Body of pancreas (tissue), 4 donors: ENCODE measurements at regions not wholly inside any gene's neighbourhood (a gene's known extent, or its start where the extent isn't known, plus 50 kb on each side); places are given as distances from the start of the nearest gene placed in this dataset.

Experiments used
- CTCF ChIP-seq, 7 experiments: fragments of 450-650 bp in 4 of 7; fragments of 200-600 bp in 3 of 7; sonication (generic) in 3 of 7; IDR thresholded peaks; one replicate each; pipeline ENCODE4 v1.5.1; 2016 to 2019; ENCODE audit warnings: antibody characterized with exemption in 7 of 7
- POLR2A ChIP-seq, 3 donors: fragments of 450-650 bp; IDR thresholded peaks; one replicate each; pipeline ENCODE4 v1.6.1; 2016; ENCODE audit warnings: antibody characterized with exemption in 3 of 3, mild to moderate bottlenecking in 2 of 3

DNA sequence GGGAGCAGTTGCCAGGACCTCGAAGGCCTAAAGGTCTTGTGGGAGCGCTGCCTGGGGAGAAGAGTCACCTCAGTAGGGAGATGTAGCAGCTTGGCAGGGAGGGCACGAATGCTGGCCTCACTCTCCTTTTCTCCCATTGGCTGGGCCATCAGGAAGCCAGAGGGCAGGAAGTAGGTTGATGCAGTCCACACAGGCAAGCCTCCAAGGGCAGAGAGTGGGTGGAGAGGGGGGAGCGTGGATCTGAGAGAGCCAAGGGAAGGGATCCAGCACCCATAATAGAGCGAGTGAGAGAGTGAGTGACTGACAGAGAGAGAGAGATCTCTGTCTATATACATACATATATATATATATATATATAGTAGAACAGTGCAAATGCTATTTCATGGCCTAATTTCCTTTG is 215.3 kb upstream of the LRFN2 start:
- no peak for TF ChIP-seq CTCF (IDR thresholded peaks at IDR 0.05)
- TF ChIP-seq POLR2A (IDR thresholded peaks at IDR 0.05): no peak
